ENCODE measurements at regions not wholly inside any gene's neighbourhood (a gene's known extent, or its start where the extent isn't known, plus 50 kb on each side); places are given as distances from the start of the nearest gene placed in this dataset.

DNA sequence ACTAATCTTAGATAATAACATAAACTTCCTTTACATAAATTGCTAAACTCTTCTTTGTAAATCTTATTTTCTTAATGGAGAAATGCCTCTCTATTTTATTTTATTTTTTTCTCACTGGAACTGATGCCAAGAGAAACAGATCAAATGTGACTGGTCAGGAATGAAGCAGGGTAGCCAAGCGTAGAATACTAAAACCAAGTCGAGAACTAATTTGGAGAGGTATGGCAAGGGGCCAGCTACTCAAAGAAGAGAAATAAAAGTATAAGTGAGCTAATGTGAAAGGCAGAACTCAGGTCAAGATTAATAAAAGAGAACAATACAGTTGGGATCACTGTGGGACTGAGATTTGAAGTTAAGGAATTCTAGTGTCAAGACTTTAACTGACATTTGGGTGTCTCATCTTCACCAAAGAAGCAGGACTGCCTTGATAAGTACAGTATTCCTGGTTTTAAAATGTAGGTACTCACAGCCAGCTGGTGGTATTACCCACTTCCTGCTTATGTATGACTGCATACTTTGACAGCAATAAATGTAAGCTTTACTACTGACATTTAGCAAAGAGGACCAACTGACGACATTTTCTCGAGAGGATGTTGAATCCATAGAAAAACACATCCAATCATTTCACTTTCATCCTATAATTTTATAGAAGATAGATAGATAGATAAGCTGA is 1192.2 kb downstream of the EFNB2 start:
- Histone ChIP-seq H3K9me3 (no peaks in the 10 kb centered on the region), H3K4me1 (peaks cover 32 to 46% of the 10 kb centered on the region in 2 donors), H3K27ac (peak overlapping the region; percentile 60 to 86 (median 84)), H3K4me3 (replicated peaks in 1 of 3) (no peak overlapping the region), H3K27me3 (no peaks in the 10 kb centered on the region), H3K36me3 (no peaks in the 10 kb centered on the region)
- peak; percentile 11 to 81 for DNase-seq
- intact Hi-C loops (cut with DNase I): no loop called here
- TF ChIP-seq CTCF (IDR thresholded peaks at IDR 0.05) (no peak), POLR2A (IDR thresholded peaks at IDR 0.05) (no peak)
- 32 to 51% methylated on average over 4 of the region's 4 CpGs for WGBS, 2 donors

DNA sequence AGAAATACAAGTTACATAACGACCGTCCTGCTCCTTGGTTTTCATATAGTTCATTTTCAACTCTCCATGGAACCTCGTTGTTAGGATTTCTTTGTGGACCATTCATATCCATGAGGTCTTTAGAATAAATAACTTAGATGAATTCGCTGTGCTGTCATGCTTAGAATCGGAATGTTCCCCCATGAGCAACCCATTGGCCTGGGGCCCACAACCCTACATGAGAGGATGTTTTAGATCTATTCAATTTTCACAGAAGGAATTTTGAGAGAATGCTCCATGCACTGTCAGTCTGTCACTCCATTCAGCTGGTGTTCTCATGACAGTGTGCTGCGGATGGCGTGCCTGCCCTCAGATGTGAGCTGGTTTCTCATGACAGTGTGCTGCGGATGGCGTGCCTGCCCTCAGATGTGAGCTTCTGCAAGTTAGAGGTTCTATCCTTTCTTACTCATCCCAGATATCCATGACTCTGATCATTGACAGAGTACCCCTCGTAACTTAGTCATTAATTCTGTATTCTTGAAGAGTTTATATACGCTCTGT is 1193.1 kb downstream of the EFNB2 start:
- Histone ChIP-seq H3K4me3 (replicated peaks in 1 of 3) (no peak overlapping the region), H3K27ac (peak overlapping the region; percentile 60 to 86 (median 84)), H3K27me3 (no peaks in the 10 kb centered on the region), H3K36me3 (no peaks in the 10 kb centered on the region), H3K9me3 (no peaks in the 10 kb centered on the region), H3K4me1 (peaks cover 32 to 49% of the 10 kb centered on the region in 2 donors)
- no peak for TF ChIP-seq POLR2A (IDR thresholded peaks at IDR 0.05)
- TF ChIP-seq CTCF (IDR thresholded peaks at IDR 0.05): no peak
- WGBS, 2 donors: 92 to 94% methylated on average over 11 of the region's 11 CpGs
- intact Hi-C loops (cut with DNase I): no loop called here
- no peak for DNase-seq

DNA sequence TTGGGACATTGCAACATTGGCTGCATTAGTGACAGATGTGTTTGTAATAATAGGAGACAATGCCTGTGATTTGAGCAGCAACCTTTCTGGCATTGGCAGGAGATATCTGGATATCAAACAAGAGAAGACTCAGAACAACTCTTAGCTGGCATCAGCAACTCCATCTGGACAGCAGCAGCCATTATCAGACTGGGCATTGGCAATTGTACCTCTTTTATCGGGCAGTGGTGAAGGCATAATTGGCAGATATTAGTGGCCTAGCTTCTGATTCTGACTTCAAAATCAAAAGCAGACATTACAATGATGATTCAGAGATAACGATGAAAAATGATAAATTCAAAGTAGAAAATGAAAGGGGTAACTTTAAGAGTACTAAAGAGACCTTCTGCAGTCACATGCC is 1193.7 kb downstream of the EFNB2 start:
- Histone ChIP-seq H3K9me3 (no peaks in the 10 kb centered on the region), H3K4me1 (peaks cover 32 to 53% of the 10 kb centered on the region in 2 donors), H3K4me3 (replicated peaks in 1 of 3) (no peak overlapping the region), H3K36me3 (no peaks in the 10 kb centered on the region), H3K27me3 (no peaks in the 10 kb centered on the region), H3K27ac (peak overlapping the region in 2 of 3 donors; percentile 31 to 86)
- 93 to 97% methylated on average over 2 of the region's 2 CpGs for WGBS, 2 donors
- intact Hi-C loops (cut with DNase I): no loop called here
- TF ChIP-seq POLR2A (IDR thresholded peaks at IDR 0.05) (no peak), CTCF (IDR thresholded peaks at IDR 0.05) (no peak)
- DNase-seq: no peak

- intact Hi-C loops (cut with DNase I): no loop called here
- Histone ChIP-seq H3K9me3 (no peaks in the 10 kb centered on the region), H3K4me3 (replicated peaks in 1 of 3) (no peak overlapping the region), H3K36me3 (no peaks in the 10 kb centered on the region), H3K4me1 (peaks cover 32 to 57% of the 10 kb centered on the region in 2 donors), H3K27ac (peak overlapping the region in 1 of 3 donors; percentile 31), H3K27me3 (no peaks in the 10 kb centered on the region)
- WGBS, 2 donors: 58 to 65% methylated on average over 3 of the region's 3 CpGs
- TF ChIP-seq POLR2A (IDR thresholded peaks at IDR 0.05): no peak
- TF ChIP-seq CTCF (IDR thresholded peaks at IDR 0.05): no peak
- peak; percentile 57 for DNase-seq
Measured at GRCh38 chr13:105341256-105341655, 1194.2 kb downstream of the EFNB2 start.

- Histone ChIP-seq H3K4me3 (replicated peaks in 1 of 3) (no peak overlapping the region), H3K27ac (no peak overlapping the region), H3K9me3 (no peaks in the 10 kb centered on the region), H3K36me3 (no peaks in the 10 kb centered on the region), H3K27me3 (no peaks in the 10 kb centered on the region), H3K4me1 (peaks cover 29 to 57% of the 10 kb centered on the region in 2 donors)
- TF ChIP-seq CTCF (IDR thresholded peaks at IDR 0.05) (no peak), POLR2A (IDR thresholded peaks at IDR 0.05) (no peak)
- no peak for DNase-seq
- intact Hi-C loops (cut with DNase I): no loop called here
- WGBS, 2 donors: 77 to 83% methylated on average over 3 of the region's 3 CpGs
Measured at GRCh38 chr13:105340061-105340606, 1195.3 kb downstream of the EFNB2 start.

All from thyroid gland (tissue), 4 donors.